Erythroblast (primary cell): ENCODE measurements at regions not wholly inside any gene's neighbourhood (a gene's known extent, or its start where the extent isn't known, plus 50 kb on each side); places are given as distances from the start of the nearest gene placed in this dataset.

Source experiments
- GATA1 ChIP-seq: IDR thresholded peaks from 2 replicates; pipeline ENCODE4 v1.6.1; 2011; ENCODE audit warnings: low read depth, mild to moderate bottlenecking, control low read depth, low read length, moderate library complexity
- POLR2A ChIP-seq: IDR thresholded peaks from 2 replicates; pipeline ENCODE4 v1.6.1; 2011; ENCODE audit warnings: mild to moderate bottlenecking, low read length

DNA sequence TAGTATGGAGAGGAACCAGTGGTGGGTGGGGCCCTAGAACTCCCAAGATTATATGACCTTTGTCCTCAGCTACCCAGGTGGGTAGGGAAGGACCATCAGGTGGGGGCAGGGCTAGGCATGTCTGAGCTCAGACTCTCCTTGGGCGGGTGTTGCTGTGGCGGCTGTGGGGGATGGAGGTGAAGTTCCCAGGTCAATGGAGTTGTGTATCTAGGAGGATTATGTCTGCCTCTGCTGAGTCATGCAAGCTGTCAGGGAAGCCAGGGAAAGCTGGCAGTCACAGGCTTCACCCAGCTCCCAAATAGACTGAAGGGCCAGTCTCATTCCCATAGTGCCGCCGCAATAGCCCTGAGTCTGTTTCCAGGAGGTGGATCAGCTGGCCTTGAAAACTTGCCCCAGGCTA is 139.7 kb upstream of the CFAP20DC start:
- TF ChIP-seq POLR2A (no peak), GATA1 (no peak)
